ENCODE measurements at regions not wholly inside any gene's neighbourhood (a gene's known extent, or its start where the extent isn't known, plus 50 kb on each side); places are given as distances from the start of the nearest gene placed in this dataset.

- in situ Hi-C loops (cut with HindIII; ENCODE audit: low sequenced_read_pairs), result loop anchor here (5.0 to 25.0 kb wide), 2 partner anchors 66 to 169 kb away; no protein-coding TSS in a partner anchor
Measured at GRCh38 chr2:238631491-238632180, 204.9 kb downstream of the ASB1 start.

- in situ Hi-C loops (cut with HindIII; ENCODE audit: low sequenced_read_pairs), result loop anchor here (5.0 to 25.0 kb wide), 2 partner anchors 65 to 170 kb away; no protein-coding TSS in a partner anchor
Measured at GRCh38 chr2:238632181-238633060, 205.7 kb downstream of the ASB1 start.

- in situ Hi-C loops (cut with HindIII; ENCODE audit: low sequenced_read_pairs), result loop anchor here (5.0 to 25.0 kb wide), 2 partner anchors 64 to 171 kb away; no protein-coding TSS in a partner anchor
Measured at GRCh38 chr2:238633426-238634328, 206.9 kb downstream of the ASB1 start.

- in situ Hi-C loops (cut with HindIII; ENCODE audit: low sequenced_read_pairs), result loop anchor here (5.0 to 25.0 kb wide), 2 partner anchors 62 to 173 kb away; no protein-coding TSS in a partner anchor
Measured at GRCh38 chr2:238634701-238635357, 208.1 kb downstream of the ASB1 start.

GRCh38 chr2:238635647-238636051, 208.9 kb downstream of the ASB1 start:
- in situ Hi-C loops (cut with HindIII; ENCODE audit: low sequenced_read_pairs), result loop anchor here (25.0 kb wide), 1 partner anchor 173 kb away; no protein-coding TSS in a partner anchor

- in situ Hi-C loops (cut with HindIII; ENCODE audit: low sequenced_read_pairs), result loop anchor here (25.0 kb wide), 1 partner anchor 174 kb away; no protein-coding TSS in a partner anchor
Measured at GRCh38 chr2:238636269-238637073, 209.7 kb downstream of the ASB1 start.

GRCh38 chr2:238638100-238638981, 209.5 kb upstream of the TWIST2 start:
- in situ Hi-C loops (cut with HindIII; ENCODE audit: low sequenced_read_pairs), result loop anchor here (25.0 kb wide), 1 partner anchor 176 kb away; no protein-coding TSS in a partner anchor

- in situ Hi-C loops (cut with HindIII; ENCODE audit: low sequenced_read_pairs), result loop anchor here (25.0 kb wide), 1 partner anchor 177 kb away; no protein-coding TSS in a partner anchor
Measured at GRCh38 chr2:238638982-238639628, 208.8 kb upstream of the TWIST2 start.

GRCh38 chr2:238640486-238640885, 207.4 kb upstream of the TWIST2 start:
- in situ Hi-C loops (cut with HindIII; ENCODE audit: low sequenced_read_pairs), result loop anchor here (25.0 kb wide), 1 partner anchor 178 kb away; no protein-coding TSS in a partner anchor

GRCh38 chr2:238642973-238643372, 204.9 kb upstream of the TWIST2 start:
- in situ Hi-C loops (cut with HindIII; ENCODE audit: low sequenced_read_pairs), result loop anchor here (25.0 kb wide), 1 partner anchor 181 kb away; no protein-coding TSS in a partner anchor

GRCh38 chr2:238643400-238643907, 204.4 kb upstream of the TWIST2 start:
- in situ Hi-C loops (cut with HindIII; ENCODE audit: low sequenced_read_pairs), result loop anchor here (25.0 kb wide), 1 partner anchor 181 kb away; no protein-coding TSS in a partner anchor

- in situ Hi-C loops (cut with HindIII; ENCODE audit: low sequenced_read_pairs), result loop anchor here (25.0 kb wide), 1 partner anchor 182 kb away; no protein-coding TSS in a partner anchor
Measured at GRCh38 chr2:238644095-238645081, 203.5 kb upstream of the TWIST2 start.

GRCh38 chr2:238645095-238645494, 202.8 kb upstream of the TWIST2 start:
- in situ Hi-C loops (cut with HindIII; ENCODE audit: low sequenced_read_pairs), result loop anchor here (25.0 kb wide), 1 partner anchor 183 kb away; no protein-coding TSS in a partner anchor

GRCh38 chr2:238645716-238646115, 202.2 kb upstream of the TWIST2 start:
- in situ Hi-C loops (cut with HindIII; ENCODE audit: low sequenced_read_pairs), result loop anchor here (25.0 kb wide), 1 partner anchor 183 kb away; no protein-coding TSS in a partner anchor

GRCh38 chr2:238646281-238646680, 201.6 kb upstream of the TWIST2 start:
- in situ Hi-C loops (cut with HindIII; ENCODE audit: low sequenced_read_pairs), result loop anchor here (25.0 kb wide), 1 partner anchor 184 kb away; no protein-coding TSS in a partner anchor

All from endothelial cell of hepatic sinusoid (primary cell).